Activated B cell treated with CpG ODN at 0.5 μM for 24 hours (primary cell): ENCODE measurements at regions not wholly inside any gene's neighbourhood (a gene's known extent, or its start where the extent isn't known, plus 50 kb on each side); places are given as distances from the start of the nearest gene placed in this dataset.

Experiments used
- ATAC-seq: fragments of 200-7000 bp; cut with Tn5 transposase; one replicate; pipeline ENCODE4 v1.10.0; 2021; ENCODE audit warnings: low read depth, mild to moderate bottlenecking, moderate library complexity
- CTCF ChIA-PET: fragments of 350-600 bp; sonication (Branson Sonifier 250); formaldehyde crosslinking; loops from one replicate; lab custom pipeline; 2021; ENCODE audit warnings: antibody characterized with exemption; lab: Charles Lee
- POLR2A ChIA-PET: fragments of 350-600 bp; sonication (Branson Sonifier 250); formaldehyde crosslinking; loops from one replicate; lab custom pipeline; 2021; ENCODE audit warnings: antibody characterized with exemption; lab: Charles Lee
- DNase-seq: peaks from one replicate; pipeline ENCODE4 v3.0.0; 2022
- H3K27ac Mint-ChIP-seq: one replicate; pipeline ENCODE4 v1.8.0; 2020; ENCODE audit warnings: mixed read lengths
- H3K27me3 Mint-ChIP-seq: one replicate; pipeline ENCODE4 v1.8.0; 2021; ENCODE audit warnings: mixed read lengths
- H3K36me3 Mint-ChIP-seq: one replicate; pipeline ENCODE4 v1.8.0; 2021; ENCODE audit warnings: low read depth, mixed read lengths
- H3K4me1 Mint-ChIP-seq: one replicate; pipeline ENCODE4 v1.8.0; 2021; ENCODE audit warnings: mixed read lengths
- H3K4me3 Mint-ChIP-seq: one replicate; pipeline ENCODE4 v1.8.0; 2020; ENCODE audit warnings: mild to moderate bottlenecking, mixed read lengths
- H3K9me3 Mint-ChIP-seq: one replicate; pipeline ENCODE4 v1.8.0; 2020; ENCODE audit warnings: mixed read lengths
- CTCF ChIP-seq: fragments of 200-600 bp; IDR thresholded peaks from one replicate; pipeline ENCODE4 v1.8.0; 2022; ENCODE audit warnings: antibody characterized with exemption, mild to moderate bottlenecking
- intact Hi-C: fragments of 100-400 bp; cut with micrococcal nuclease; formaldehyde crosslinking; loops from one replicate; pipeline ENCODE4 v1.15.1; 2024

DNA sequence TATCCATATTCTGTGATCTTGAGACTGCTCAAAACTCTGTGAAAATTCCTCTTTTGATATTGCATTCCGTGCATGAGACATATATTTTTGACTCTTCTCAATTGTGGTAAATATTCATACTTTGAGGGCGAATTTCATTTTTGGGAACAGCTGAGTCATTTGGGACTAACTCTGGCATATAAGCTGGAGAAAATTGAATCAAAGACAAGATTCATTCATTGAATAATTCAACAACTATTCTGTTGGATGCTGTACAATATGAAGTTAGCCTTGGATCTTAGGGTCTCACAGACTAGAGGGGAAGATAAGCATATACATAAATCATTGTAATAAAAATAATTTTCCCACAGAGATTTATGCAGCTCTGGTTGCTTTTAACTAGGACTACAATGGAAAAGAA, 183.2 kb upstream of the NEBL start:
- CTCF ChIA-PET = no interaction called here
- H3K4me1 Mint-ChIP-seq = no peaks in the 10 kb centered on the region
- POLR2A ChIA-PET = no interaction called here
- TF ChIP-seq CTCF = no peak
- H3K27ac Mint-ChIP-seq = no peak overlapping the region
- intact Hi-C loops = no loop called here
- ATAC-seq = no peak
- H3K27me3 Mint-ChIP-seq = peaks cover 1% of the 10 kb centered on the region
- no peak for DNase-seq
- no peaks in the 10 kb centered on the region for H3K9me3 Mint-ChIP-seq
- no peaks in the 10 kb centered on the region for H3K36me3 Mint-ChIP-seq
- H3K4me3 Mint-ChIP-seq = no peak overlapping the region

- H3K36me3 Mint-ChIP-seq = no peaks in the 10 kb centered on the region
- no peaks in the 10 kb centered on the region for H3K4me1 Mint-ChIP-seq
- DNase-seq = no peak
- CTCF ChIA-PET = no interaction called here
- no peak for TF ChIP-seq CTCF
- intact Hi-C loops = loop anchor here (2.0 to 5.0 kb wide), 2 partner anchors 873 to 1990 kb away; no protein-coding TSS in a partner anchor
- H3K27me3 Mint-ChIP-seq = peaks cover 1% of the 10 kb centered on the region
- no peak overlapping the region for H3K4me3 Mint-ChIP-seq
- no peak for ATAC-seq
- POLR2A ChIA-PET = no interaction called here
- H3K9me3 Mint-ChIP-seq = no peaks in the 10 kb centered on the region
- H3K27ac Mint-ChIP-seq = no peak overlapping the region
Measured at GRCh38 chr10:21079330-21079658, 182.2 kb upstream of the NEBL start.

GRCh38 chr10:21078410-21079329, 181.6 kb upstream of the NEBL start:
- ChIA-PET POLR2A (no interaction called here), CTCF (no interaction called here)
- no peak for DNase-seq
- no peak overlapping the region for H3K27ac Mint-ChIP-seq
- intact Hi-C loops = loop anchor here (2.0 to 5.0 kb wide), 2 partner anchors 874 to 1990 kb away; no protein-coding TSS in a partner anchor
- no peaks in the 10 kb centered on the region for H3K9me3 Mint-ChIP-seq
- no peaks in the 10 kb centered on the region for H3K4me1 Mint-ChIP-seq
- no peak overlapping the region for H3K4me3 Mint-ChIP-seq
- no peaks in the 10 kb centered on the region for H3K36me3 Mint-ChIP-seq
- H3K27me3 Mint-ChIP-seq = peaks cover 1% of the 10 kb centered on the region
- TF ChIP-seq CTCF = no peak
- ATAC-seq = no peak

- intact Hi-C loops = loop anchor here (2.0 to 5.0 kb wide), 2 partner anchors 875 to 1991 kb away; no protein-coding TSS in a partner anchor
- H3K4me3 Mint-ChIP-seq = no peak overlapping the region
- H3K27ac Mint-ChIP-seq = no peak overlapping the region
- no peak for ATAC-seq
- CTCF ChIA-PET = no interaction called here
- no peak for DNase-seq
- no peaks in the 10 kb centered on the region for H3K9me3 Mint-ChIP-seq
- no peaks in the 10 kb centered on the region for H3K4me1 Mint-ChIP-seq
- no peak for TF ChIP-seq CTCF
- POLR2A ChIA-PET = no interaction called here
- H3K36me3 Mint-ChIP-seq = no peaks in the 10 kb centered on the region
- H3K27me3 Mint-ChIP-seq = peaks cover 1% of the 10 kb centered on the region
Measured at GRCh38 chr10:21077681-21078080, 180.6 kb upstream of the NEBL start.

GRCh38 chr10:21076381-21076780, 179.3 kb upstream of the NEBL start:
- Mint-ChIP-seq H3K27me3 (peaks cover 1% of the 10 kb centered on the region), H3K4me1 (no peaks in the 10 kb centered on the region), H3K36me3 (no peaks in the 10 kb centered on the region), H3K27ac (no peak overlapping the region), H3K4me3 (no peak overlapping the region), H3K9me3 (no peaks in the 10 kb centered on the region)
- POLR2A ChIA-PET = no interaction called here
- DNase-seq (no peak), ATAC-seq (no peak)
- intact Hi-C loops = loop anchor here (5.0 kb wide), 1 partner anchor 876 kb away; no protein-coding TSS in a partner anchor
- CTCF ChIA-PET = no interaction called here
- TF ChIP-seq CTCF = no peak
